ENCODE measurements at regions not wholly inside any gene's neighbourhood (a gene's known extent, or its start where the extent isn't known, plus 50 kb on each side); places are given as distances from the start of the nearest gene placed in this dataset.

- Histone ChIP-seq H4K5ac (ENCODE audit: insufficient read length, low read depth, low read length) (no peak overlapping the region), H4K8ac (ENCODE audit: extremely low read depth, insufficient read depth, low read length) (no peak overlapping the region), H3K23me2 (ENCODE audit: low read depth, low read length) (no peaks in the 10 kb centered on the region), H3K4me2 (ENCODE audit: insufficient read depth in 1 of 2, low read depth in 2 of 2, low read length in 2 of 2) (no peak overlapping the region), H3K14ac (ENCODE audit: insufficient read length) (no peak overlapping the region), H2BK120ac (replicated peaks; ENCODE audit: low read depth, low read length) (no peak overlapping the region), H3K23ac (ENCODE audit: insufficient read length) (no peak overlapping the region), H3K79me2 (ENCODE audit: control insufficient read depth in 1 of 2, insufficient read depth in 2 of 2, low read length in 2 of 2) (no peaks in the 10 kb centered on the region), H3K36me3 (ENCODE audit: control insufficient read depth in 2 of 4, insufficient read depth in 4 of 4, low read length in 3 of 4) (no peaks in the 10 kb centered on the region), H4K20me1 (replicated peaks in 1 of 2; ENCODE audit: control insufficient read depth in 1 of 2, insufficient read depth in 2 of 2, low read length in 2 of 2) (no peaks in the 10 kb centered on the region), H3K18ac (ENCODE audit: extremely low read depth, low read length) (no peak overlapping the region), H3K4me3 (ENCODE audit: extremely low read depth in 1 of 4, insufficient read depth in 2 of 4, low read depth in 3 of 4, low read length in 4 of 4) (no peak overlapping the region), H4K91ac (replicated peaks; ENCODE audit: insufficient read length, low read length) (no peak overlapping the region), H3K27ac (ENCODE audit: low read depth, low read length) (no peak overlapping the region), H2BK20ac (ENCODE audit: low read length) (no peak overlapping the region), H2BK12ac (ENCODE audit: low read depth, low read length) (no peak overlapping the region), H3K9me3 (ENCODE audit: insufficient read depth in 2 of 2, low read depth in 1 of 2, low read length in 1 of 2) (no peaks in the 10 kb centered on the region), H3K9ac (replicated peaks in 1 of 4; ENCODE audit: extremely low read depth in 1 of 4, low read depth in 3 of 4, low read length in 3 of 4) (no peak overlapping the region), H2BK5ac (ENCODE audit: low read depth, low read length) (no peak overlapping the region), H2BK15ac (ENCODE audit: low read length) (no peak overlapping the region), H2AK5ac (ENCODE audit: low read depth, low read length) (no peak overlapping the region), H3K56ac (replicated peaks; ENCODE audit: insufficient read length, low read depth, low read length) (no peak overlapping the region), H3K4me1 (replicated peaks in 1 of 4; ENCODE audit: control insufficient read depth in 3 of 4, insufficient read depth in 4 of 4, low read length in 3 of 4) (no peaks in the 10 kb centered on the region), H2AFZ (ENCODE audit: low read length) (no peak overlapping the region), H3K27me3 (replicated peaks in 1 of 4; ENCODE audit: control insufficient read depth in 3 of 4, extremely low read depth in 1 of 4, insufficient read depth in 3 of 4, low read length in 3 of 4) (no peaks in the 10 kb centered on the region), H3K79me1 (ENCODE audit: low read depth, low read length) (no peaks in the 10 kb centered on the region), H3K4ac (replicated peaks; ENCODE audit: insufficient read length, low read depth, low read length) (no peak overlapping the region)
- DNase-seq (ENCODE audit: low read depth in 1 of 2, low spot score in 2 of 2) (no peak), FAIRE-seq (no peak)
- ChIA-PET POLR2A (ENCODE audit: partially characterized antibody) (no interaction called here), CTCF (ENCODE audit: partially characterized antibody) (no interaction called here)
- TF ChIP-seq MAFK (IDR thresholded peaks at IDR 0.05; ENCODE audit: low read depth, low read length) (no peak), SRF (IDR thresholded peaks at IDR 0.05; ENCODE audit: low read depth, low read length) (no peak), JUND (IDR thresholded peaks at IDR 0.05; ENCODE audit: low read length) (no peak), ATF3 (IDR thresholded peaks at IDR 0.05; ENCODE audit: insufficient read depth, low read depth, low read length) (no peak), SUZ12 (IDR thresholded peaks at IDR 0.05; ENCODE audit: low read length) (no peak), SIN3A (conservative IDR thresholded peaks at IDR 0.05 in 1 of 2, IDR thresholded peaks at IDR 0.05 in 1 of 2; ENCODE audit: low read depth in 1 of 2, low read length in 2 of 2) (no peak)
- WGBS, 2 experiments (ENCODE audit: extremely low coverage in 1 of 2, insufficient coverage in 1 of 2, insufficient read length in 1 of 2, insufficient replicate concordance in 2 of 2, low coverage in 1 of 2, low lambda C conversion rate in 2 of 2, missing lambda C conversion rate in 1 of 2): 84% methylated on average over 2 of the region's 2 CpGs; no CpG with 5 or more reads in 1 of the 2 experiments
Observed at GRCh38 chr10:107933076-107933475, 768.6 kb upstream of the SORCS1 start.
